ENCODE measurements at regions not wholly inside any gene's neighbourhood (a gene's known extent, or its start where the extent isn't known, plus 50 kb on each side); places are given as distances from the start of the nearest gene placed in this dataset.

DNA sequence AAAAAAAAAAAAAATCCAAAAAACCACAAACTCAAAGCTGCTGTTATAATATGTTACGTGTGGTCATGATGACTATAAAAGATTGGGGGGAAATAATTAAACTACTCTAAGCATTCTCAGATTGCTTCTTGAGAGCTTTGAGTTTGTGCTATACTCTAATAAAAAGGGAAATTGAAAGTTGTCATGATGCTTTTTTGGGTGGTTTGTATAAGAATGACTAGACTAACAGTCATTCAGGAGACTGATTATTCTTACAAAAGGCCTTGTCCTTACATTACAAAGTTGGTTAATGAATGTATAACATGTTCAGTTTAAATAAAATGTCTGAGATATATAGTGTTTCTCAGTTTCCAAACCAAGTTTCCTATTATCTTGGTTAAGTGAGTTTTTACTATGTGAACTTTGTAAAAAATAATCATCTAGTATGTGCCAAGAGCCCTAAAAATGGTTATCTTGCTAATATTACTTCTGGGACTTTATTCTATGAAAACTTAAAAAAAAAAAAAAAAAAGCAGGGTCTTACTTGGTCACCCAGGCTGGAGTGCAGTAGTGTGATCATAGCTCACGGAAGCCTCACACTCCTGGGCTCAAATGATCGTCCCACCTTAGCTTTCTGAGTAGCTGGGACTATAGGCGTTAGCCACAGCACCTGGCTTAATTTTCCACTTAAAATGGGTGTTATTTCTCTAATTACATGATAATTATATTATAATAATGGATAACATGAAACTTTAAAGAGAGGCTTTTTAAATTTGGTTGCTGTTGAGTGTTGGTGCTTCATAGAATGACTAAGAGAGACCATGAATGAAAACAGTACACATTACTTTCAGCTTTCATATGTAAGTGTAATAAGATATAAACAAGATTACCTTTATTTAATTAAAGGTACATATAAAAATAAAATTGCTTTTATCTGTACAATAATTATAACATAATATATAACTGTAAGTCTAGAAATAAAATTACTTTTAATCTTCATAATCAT, 459.6 kb upstream of the RGS6 start:
- no peak for DNase-seq

DNA sequence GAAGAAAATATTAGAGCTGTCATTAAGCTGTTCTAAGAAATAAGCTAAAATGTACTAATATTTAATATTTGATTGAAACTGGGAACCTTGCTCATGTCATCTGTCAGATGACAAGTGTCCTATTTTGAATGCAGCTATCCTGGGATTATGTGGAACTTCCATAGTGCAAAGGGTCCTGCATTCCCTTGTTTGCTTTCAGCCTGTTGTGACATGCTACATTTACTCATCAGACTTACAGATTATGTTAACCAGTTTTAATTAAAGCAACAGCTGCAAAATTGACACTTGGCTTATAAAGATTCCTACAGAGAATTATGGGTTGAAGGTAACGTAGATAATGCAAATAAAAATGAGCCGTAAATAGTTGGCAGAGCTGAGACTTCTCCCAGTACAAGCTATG, 458.4 kb upstream of the RGS6 start:
- DNase-seq: no peak

DNA sequence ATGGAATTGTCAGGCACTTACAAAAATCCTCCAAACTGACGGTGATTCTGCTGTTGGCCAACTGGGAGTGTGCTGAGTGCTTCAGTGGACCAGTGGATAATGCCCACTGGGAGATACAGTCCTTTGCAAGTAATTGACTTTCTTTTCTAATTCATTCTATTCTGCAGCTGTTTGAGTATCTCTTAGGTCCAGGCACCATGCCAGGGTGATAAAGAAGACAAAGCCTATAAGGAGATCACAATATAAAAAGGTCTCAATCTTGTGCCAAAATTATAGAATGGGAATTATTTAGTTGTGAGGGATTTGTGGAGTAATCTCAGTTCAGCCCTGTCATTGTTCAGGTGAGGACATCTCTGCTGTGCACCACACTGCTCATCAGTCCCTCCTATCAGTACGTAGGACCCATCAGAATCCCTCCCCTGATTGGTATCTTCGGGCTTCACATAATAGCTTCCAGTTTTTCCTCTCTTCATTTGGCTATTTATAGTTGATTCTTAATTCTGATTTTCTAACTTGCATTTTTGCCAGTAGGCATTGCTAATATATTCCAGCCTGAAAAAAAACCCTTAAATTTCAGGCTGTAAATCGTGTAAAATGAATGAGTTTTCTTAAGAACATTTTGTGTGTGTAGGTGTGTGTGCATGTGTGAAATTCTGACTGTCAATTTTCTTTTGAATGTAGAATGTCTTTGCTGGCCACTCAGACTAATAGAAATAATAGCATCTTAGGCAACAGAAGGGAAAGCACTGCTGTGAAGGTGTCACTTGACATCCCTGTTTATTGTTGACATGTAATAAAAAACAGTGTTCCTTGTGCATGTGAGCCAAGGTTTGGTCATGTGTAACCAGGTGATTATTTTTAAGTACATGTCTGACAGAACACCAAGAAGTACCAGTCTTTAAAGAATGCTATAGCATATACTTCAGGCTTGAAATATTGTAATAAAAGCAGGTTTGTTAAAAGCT, 457.6 kb upstream of the RGS6 start:
- no peak for DNase-seq

DNA sequence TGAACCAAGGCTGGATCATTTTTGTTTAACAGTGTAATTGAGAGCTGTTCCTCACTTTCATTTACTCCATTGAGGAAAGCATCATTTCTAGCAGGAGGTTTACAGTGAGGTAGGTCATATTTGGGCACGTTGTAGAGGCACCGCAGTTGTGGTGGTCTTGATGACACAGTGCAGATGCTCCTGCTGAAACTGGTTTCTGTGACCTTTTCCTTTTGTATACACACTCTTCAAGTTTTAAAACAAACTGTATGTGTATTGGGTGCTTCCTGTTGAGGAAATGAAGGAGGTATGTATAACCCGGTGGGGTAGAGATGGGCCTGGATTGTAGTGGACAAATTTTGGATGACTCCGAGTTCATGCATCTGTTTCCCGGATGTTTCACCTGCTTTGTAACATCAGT, 456.3 kb upstream of the RGS6 start:
- DNase-seq: no peak

DNA sequence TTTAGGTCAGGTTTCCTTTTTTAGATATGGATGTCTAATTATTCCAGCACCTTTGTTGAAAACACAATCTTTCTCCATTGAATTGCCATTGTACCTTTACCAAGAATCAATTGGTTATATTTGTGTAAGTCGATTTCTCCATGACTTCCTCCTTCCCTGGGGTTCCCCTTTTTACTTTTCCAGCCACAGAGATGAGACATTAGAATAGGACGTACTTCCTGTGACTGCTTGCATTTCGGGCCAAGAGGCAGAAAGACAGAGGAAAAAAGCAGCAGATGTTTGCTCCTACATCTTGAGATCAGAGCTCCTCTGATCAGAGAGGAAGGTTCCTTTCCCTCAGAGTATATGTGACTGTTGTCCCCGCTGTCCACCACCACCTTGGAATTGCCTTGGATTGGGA, 453.7 kb upstream of the RGS6 start:
- no peak for DNase-seq

DNA sequence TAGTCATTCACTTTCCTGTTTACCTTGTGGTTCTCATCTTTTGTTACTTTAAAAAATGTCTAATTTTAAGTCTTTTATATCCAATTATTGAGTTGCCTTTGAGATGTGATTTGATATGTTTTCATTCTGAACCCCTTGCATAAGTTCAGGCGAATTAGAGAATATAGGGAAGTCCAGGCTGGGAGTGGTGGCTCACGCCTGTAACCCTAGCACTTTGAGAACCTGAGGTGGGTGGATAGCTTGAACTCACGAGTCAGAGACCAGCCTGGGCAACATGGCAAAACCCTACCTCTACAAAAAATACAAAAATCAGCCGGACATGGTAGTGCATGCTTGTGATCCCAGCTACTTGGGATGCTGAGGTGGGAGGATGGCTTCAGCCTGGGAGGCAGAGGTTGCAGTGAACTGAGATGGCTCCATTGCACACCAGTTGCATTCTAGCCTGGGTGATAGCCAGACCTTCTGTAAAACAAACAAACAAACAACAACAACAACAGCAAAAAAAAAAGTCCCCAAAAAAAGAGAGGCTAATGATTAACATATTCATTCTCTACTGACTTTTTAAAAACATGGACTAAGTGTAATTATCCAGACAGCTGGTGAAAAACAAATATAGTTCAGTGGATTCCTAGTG, 451.1 kb upstream of the RGS6 start:
- no peak for DNase-seq

DNA sequence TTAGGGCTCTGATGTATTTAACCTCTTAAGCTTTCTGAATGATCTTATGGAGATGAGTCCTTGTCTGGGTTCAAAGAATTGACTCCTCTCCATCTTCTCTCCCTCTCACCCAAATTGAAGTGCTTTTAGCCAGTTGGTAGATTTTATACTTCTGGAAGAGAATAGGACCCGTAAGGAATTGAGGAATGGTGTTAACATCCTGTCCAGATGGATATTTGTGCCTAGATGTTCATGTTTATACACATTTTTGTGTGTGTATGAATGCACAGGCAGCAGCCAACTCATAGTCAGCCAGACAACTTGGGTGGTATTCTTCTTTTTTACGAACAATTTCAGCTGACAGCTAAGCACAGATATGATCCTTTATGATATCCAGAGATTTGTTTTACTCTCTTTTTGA, 449.6 kb upstream of the RGS6 start:
- no peak for DNase-seq

DNA sequence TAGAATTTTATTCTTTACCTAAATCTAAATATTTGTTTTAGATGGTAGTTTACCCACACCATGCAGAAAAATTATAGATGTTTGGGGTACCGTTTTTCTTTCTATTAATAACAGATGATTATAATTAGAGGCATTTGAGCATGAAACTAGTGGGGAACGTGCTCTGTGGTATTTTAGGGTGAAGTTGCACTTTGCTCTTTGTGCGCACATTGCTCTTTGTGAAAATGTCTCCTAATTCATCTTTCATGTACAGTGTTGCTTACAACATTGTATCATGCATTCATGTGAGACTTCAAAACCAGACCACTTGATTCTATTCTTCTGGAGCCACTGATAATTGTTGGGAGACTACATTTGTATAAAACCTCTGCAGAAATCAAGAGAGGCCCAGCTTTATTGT, 449.1 kb upstream of the RGS6 start:
- no peak for DNase-seq

DNA sequence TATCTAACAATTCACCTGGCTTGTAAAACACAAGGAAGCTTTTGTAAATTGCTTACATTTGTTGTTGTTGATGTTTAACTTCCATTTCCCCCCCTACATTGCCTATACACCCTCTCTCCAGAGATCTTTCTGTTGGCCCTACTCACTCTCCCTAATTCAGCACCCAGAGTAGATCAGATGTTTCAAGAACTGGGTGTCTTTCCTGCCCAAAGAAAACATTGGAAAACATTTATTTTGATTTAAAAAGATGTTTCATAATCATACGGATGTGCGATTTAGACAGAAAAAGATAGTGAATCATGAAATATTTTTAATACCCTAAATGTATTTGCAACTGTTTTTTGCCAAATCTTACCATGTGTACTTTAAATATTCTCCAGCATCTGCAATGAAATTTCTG, 446.4 kb upstream of the RGS6 start:
- no peak for DNase-seq

DNA sequence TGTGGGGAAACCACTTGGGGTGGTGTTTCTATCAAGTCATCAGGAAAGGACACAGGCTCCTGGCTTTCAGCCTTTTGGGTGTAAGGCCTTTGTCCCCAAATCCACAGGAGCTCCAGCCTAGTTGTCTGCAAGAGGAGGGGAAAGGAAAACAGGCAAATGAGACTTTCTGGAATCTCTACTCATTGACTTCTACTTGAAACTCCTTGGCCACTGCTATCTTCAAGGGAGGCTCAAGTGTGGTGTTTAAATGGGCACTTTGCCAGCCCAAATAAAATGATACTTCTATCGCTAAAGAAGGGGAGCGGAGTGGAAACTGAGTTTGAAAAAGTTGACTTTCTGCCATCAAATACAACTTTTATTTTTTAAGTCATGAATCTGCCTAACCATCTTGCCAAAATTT, 445.9 kb upstream of the RGS6 start:
- DNase-seq: no peak

DNA sequence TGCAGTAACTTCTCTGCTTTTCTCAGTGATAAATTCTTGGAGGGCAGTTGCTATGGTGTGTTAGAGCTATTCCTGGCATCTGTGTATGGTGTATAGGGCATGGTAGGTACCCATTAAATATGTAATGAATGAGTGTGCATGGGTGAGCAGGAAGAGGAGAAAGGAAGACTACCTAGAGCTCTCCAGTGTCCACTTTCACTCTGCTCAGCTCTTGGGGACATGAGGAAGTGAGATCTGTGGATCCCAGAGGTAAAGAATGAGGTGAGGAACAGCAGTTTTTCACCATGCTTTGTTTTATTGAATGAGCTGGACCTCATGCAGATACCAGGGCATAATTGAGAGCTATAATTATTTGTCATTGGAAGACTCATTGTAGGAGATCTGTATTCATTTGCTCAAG, 444.8 kb upstream of the RGS6 start:
- DNase-seq: no peak

DNA sequence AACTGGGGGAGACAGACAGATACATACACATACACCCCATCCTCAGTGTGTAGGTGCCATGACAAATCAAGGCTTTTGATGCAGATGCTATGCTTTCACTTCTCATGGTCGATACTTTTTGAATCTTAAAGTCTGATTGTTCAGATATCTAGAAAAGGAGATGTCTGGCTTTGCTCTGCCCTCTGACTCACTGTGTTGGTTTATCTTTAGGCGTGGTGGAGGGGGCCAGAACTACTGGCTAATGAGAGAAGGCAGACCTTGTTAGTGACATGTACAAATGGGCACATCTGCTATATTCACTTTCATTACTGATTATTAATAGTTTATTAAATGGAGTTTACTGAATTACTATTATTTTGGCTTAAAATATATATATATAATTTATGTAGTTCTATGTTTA, 444.3 kb upstream of the RGS6 start:
- no peak for DNase-seq

DNA sequence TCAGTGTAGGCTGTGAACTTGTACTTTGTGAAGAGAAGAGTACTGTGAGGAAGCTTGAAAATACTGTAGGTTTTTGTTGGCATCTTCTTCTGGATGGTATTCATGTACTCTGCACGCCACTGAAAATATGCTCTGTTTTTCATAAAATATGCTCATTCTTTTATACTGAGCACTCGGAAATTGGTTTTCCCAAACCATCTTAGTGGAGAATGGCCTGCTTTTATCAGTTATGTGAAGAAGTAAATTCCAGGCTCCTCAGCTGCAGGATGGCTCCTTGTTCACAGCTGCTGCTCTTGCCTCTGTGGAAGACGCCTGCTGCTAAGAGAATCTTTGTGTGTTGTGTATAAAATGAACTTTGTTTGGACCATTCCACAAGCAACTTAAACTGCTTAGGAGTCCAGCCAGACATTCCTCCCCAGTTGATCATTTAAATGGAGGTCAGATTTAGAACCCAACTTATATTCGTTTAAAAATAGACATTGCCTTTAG, 443.5 kb upstream of the RGS6 start:
- no peak for DNase-seq

DNA sequence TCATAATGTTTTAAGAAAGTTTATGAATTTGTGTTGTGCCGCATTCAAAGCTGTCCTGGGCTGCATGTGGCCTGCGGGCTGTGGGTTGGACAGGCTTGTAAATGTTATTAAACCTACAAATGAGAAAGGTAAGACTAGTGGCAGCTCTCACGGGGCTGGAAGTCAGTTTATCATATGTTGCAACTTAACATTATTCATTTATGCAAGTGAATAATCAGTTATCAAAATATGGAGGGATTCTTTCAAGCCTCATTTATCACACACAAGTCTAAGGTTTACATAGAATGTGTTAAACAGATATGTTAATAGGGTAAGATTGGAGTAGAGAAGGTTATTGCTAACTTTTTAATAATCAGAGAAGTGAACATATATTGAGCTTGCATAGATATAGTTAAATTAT, 442.5 kb upstream of the RGS6 start:
- no peak for DNase-seq

DNA sequence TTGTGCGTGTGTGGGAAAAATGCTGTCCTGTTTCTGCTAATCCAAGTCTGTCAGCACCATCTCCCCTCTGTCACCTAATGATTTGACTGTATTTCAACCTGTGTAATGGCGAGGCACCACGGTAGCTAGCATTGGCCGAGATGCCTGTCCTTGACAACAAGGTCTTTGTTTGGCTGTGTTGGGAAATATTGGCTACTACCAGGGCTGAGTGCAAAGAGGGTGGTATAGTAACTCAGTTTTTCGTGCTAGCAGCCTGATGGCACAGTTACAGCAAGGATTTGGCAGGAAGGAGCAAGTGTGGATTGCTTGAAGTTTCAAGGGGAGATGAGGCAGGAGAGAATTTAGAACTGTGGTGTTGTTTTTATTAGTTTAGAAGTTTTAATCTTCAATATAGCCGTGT, 440.3 kb upstream of the RGS6 start:
- DNase-seq: no peak

DNA sequence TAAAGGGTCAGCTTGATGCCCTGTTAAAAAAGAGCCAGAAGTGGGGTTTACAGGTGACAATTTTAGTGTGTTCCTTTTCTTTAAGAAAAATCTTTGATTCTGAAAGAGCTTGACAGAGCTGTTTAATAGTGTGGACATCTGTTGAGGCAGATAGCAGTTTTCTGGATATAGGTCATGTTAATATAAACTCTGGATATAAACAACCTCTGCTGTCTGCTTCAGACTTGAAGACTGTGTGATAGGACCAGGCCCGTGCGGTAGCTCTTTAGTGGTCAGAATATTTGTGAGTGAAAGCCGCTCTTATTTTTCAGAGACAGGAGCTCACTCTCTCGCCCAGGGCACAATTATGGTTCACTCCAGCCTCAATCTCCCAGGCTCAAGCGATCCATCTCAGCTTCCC, 439.9 kb upstream of the RGS6 start:
- DNase-seq: no peak

DNA sequence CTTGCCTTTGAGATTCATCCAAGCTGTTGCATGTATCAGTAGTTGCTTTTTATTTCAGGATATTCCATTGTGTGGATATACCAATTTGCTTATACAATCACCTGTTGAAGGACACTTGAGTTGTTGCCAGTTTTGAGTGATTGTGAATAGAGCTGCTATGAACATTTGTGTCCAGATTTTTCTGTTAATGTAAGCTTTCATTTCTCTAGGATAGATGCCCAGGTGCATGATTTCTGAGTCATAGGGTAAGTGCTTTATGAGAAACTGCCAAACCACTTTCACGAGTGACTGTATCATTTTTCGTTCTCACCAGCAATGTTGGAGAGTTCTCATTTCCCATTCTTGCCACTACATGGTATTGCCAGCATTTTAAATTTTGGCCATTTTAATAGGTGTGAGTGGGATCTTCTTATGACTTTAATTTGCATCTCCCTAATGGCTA, 434.6 kb upstream of the RGS6 start:
- DNase-seq: no peak

DNA sequence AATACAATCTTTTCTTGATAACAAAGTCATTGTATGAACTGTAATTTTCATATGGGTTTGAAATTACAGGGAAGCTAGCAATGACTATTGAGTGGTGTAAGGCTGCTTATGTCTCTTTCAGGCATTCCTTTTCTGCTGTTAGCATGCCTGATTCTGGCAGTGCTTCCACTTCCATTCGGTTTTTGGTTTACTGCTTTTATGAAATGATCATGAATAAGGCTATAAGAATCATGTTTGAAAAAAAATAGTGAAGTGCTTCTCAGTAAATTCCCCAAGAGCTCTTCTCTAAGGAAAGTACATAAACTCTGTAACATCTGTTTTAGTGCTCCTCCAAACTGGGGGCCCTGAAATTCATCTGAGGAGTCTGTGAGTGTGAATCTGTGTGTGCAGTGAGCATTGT, 434.0 kb upstream of the RGS6 start:
- no peak for DNase-seq

DNA sequence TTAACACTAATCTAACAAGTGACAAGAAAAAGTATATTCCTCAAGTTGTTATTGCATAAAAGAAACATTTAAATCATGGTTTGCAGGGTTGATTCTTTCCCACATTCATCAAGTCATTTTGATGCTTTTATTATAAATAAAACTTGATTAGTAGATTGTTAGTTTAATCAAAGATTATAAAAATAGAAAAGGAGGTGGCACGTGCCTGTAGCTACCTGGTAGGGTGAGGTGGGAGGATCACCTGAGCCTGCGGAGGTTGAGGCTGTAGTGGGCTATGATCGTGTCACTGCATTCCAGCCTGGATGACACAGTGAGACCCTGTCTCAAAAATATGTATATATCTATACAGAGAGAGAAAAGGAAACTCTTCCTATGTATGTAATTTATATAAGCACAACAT, 433.2 kb upstream of the RGS6 start:
- DNase-seq: no peak

DNA sequence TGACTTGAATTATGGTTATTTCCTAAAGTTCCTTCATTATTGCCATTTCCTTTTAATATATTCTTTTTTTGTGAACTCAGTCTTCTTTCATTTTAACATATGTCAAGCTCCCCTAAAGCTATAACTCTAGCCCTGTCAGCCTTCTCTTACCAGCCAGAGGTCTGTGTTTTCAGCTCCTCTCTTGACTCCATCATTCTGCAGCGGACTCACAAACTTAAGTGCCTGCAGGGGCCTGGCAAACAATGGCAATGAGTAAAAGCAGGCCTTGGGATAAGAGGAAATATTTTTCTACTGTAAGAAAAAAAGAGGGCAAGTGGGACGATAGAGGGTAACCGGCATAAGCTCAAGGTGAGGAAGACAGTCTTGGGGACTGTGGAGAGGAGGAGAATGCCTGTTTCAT, 424.5 kb upstream of the RGS6 start:
- DNase-seq: no peak

DNA sequence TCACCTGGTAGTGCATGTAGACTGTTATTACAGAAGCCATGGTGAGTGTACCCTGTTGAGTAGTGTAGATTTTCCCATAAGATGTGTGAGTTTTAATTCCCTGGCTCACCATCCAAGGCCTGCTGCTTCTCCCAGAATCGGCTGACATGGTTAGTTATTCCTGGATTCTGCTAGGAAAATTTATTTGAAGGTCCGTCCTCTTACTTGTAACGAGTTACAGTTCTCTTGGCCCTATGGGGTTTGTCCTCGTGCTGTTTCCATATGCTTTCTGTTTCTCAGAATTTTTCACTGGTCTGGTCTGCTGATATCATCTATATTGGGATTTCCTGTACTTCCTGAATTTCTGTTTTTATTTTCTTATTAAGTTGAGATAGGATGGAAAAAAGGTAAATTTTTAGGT, 423.3 kb upstream of the RGS6 start:
- no peak for DNase-seq

DNA sequence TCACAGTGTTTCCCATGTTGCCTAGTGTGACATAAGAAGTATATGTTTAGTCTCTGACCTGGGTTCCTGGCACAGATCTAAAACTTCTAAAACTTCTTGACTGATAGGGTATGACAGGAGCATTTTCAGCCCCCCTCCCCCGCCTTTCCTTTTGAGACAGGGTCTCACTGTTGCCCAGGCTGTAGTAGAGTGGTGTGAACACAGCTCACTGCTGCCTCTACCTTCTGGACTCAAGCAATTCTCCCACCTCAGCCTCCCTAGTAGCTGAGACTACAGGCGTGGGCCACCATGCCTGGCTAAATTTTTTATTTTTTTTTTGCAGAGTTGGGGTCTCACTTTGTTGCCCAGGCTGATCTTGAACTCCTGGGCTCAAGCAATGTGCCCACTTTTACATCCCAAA, 421.1 kb upstream of the RGS6 start:
- no peak for DNase-seq
